Coronary artery (tissue), 2 donors: ENCODE measurements at regions not wholly inside any gene's neighbourhood (a gene's known extent, or its start where the extent isn't known, plus 50 kb on each side); places are given as distances from the start of the nearest gene placed in this dataset.

Source experiments
- DNase-seq: peaks from one replicate; pipeline ENCODE4 v3.0.0-alpha.2; 2017; ENCODE audit warnings: low spot score
- H3K27ac ChIP-seq, 2 donors: fragments of 200-600 bp; sonication (generic); one replicate each; pipeline ENCODE4 v1.5.1; 2016 to 2019
- H3K4me3 ChIP-seq: fragments of 200-600 bp; sonication (generic); 2 replicates; pipeline ENCODE4 v1.5.1; 2016; ENCODE audit warnings: mild to moderate bottlenecking, moderate library complexity
- CTCF ChIP-seq: fragments of 200-600 bp; sonication (generic); IDR thresholded peaks from one replicate; pipeline ENCODE4 v1.5.1; 2019; ENCODE audit warnings: antibody characterized with exemption

- no peak for TF ChIP-seq CTCF
- Histone ChIP-seq H3K27ac (no peak overlapping the region), H3K4me3 (no peak overlapping the region)
- DNase-seq, result no peak
These were observed 488.7 kb downstream of the TRIML1 start for GRCh38 chr4:188627892-188628291.

DNA sequence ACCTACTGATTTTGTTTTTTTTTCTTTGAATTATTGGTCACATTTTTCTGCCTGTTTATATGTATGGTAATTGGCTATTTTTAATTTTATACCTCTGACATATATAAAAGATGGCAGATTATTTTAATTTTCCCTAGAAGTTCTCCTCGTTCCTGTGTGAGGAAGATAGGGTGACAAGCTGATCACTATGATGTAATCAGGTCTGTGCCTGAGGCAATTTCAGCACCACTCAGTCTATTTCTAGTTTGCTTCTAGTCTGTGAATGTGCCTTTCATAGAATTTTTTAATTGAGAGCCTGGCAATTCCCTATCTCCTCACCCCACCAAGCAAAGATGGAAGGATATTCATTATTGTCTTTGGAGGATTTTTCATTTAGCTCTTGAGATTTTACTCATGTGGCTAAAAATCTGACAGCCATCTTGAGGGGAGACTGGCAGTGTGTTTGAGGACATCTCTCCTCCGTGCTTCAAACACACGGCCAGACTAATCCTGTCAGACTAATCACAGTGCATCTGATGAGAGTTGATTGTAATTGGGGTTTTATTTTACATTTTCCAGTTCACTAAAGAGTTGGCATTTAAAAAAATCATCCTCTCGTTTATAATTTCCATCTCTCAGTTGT, 500.3 kb downstream of the TRIML1 start:
- DNase-seq, result no peak
- no peak overlapping the region for H3K27ac ChIP-seq
- no peak for TF ChIP-seq CTCF
- H3K4me3 ChIP-seq, result no peak overlapping the region

GRCh38 chr4:188647820-188648370, 508.7 kb downstream of the TRIML1 start:
- no peak overlapping the region for H3K4me3 ChIP-seq
- DNase-seq, result no peak
- no peak overlapping the region for H3K27ac ChIP-seq
- no peak for TF ChIP-seq CTCF

DNA sequence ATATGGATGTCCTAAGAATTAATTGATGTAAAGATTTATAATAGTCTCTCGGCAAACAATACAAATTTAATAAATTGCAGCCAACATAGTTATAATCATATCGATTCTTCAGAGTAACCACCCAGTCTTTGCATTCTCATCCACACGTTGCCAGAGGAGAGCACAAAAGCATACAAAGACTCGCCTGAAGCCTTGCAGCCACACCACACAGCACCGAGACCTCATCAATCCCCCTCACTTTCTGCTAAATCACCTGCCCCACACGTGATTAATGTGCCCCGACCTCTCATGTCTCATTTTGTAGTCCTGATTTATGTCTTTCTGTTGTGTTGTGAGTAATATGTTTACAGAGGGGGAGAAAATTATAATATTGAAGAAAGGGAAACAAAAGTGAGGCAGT, 510.4 kb downstream of the TRIML1 start:
- Histone ChIP-seq H3K27ac (no peak overlapping the region), H3K4me3 (no peak overlapping the region)
- DNase-seq, result no peak
- TF ChIP-seq CTCF, result no peak

- DNase-seq, result no peak
- Histone ChIP-seq H3K4me3 (no peak overlapping the region), H3K27ac (no peak overlapping the region)
- TF ChIP-seq CTCF, result no peak
These were observed 511.3 kb downstream of the TRIML1 start for GRCh38 chr4:188650516-188650915.

GRCh38 chr4:188657365-188657764, 518.1 kb downstream of the TRIML1 start:
- no peak for TF ChIP-seq CTCF
- no peak for DNase-seq
- Histone ChIP-seq H3K4me3 (no peak overlapping the region), H3K27ac (no peak overlapping the region)

GRCh38 chr4:188658958-188659522, 519.8 kb downstream of the TRIML1 start:
- Histone ChIP-seq H3K4me3 (no peak overlapping the region), H3K27ac (no peak overlapping the region)
- DNase-seq, result no peak
- no peak for TF ChIP-seq CTCF
